ENCODE measurements at regions not wholly inside any gene's neighbourhood (a gene's known extent, or its start where the extent isn't known, plus 50 kb on each side); places are given as distances from the start of the nearest gene placed in this dataset.

GRCh38 chr10:109620396-109620795 lies 302.9 kb downstream of the XPNPEP1 start:
- Histone ChIP-seq H3K9me2 (ENCODE audit: insufficient read depth) (no peaks in the 10 kb centered on the region), H3K36me3 (ENCODE audit: low read depth) (no peaks in the 10 kb centered on the region), H4K20me1 (ENCODE audit: insufficient read depth) (no peaks in the 10 kb centered on the region), H3K79me2 (ENCODE audit: low read depth) (no peaks in the 10 kb centered on the region), H3F3A (ENCODE audit: insufficient read depth, low read depth) (no peaks in the 10 kb centered on the region), H3K4me3 (no peak overlapping the region), H3K4me2 (no peak overlapping the region), H3K27ac (no peak overlapping the region), H3K9me3 (ENCODE audit: insufficient read depth, low read depth) (no peaks in the 10 kb centered on the region), H2AFZ (no peak overlapping the region), H3K4me1 (replicated peaks; ENCODE audit: insufficient read depth) (no peaks in the 10 kb centered on the region), H3K27me3 (ENCODE audit: insufficient read depth, low read depth) (no peaks in the 10 kb centered on the region)
- ChIA-PET CTCF (no interaction called here), POLR2A (ENCODE audit: unreplicated experiment) (no interaction called here)
- no TSS peak for BruUV-seq (replicated peaks)
- intact Hi-C loops (cut with micrococcal nuclease; ENCODE audit: unreplicated experiment): no loop called here
- DNase-seq: no peak
- TF ChIP-seq EZH2 (IDR thresholded peaks at IDR 0.05; ENCODE audit: low read depth) (no peak), CTCF (conservative IDR thresholded peaks at IDR 0.05) (no peak)

- intact Hi-C loops (cut with micrococcal nuclease; ENCODE audit: unreplicated experiment): no loop called here
- no peak overlapping the region for H3K27ac ChIP-seq
- no TSS peak for BruUV-seq (replicated peaks)
- DNase-seq: no peak
- H3K36me3 ChIP-seq (ENCODE audit: low read depth): no peaks in the 10 kb centered on the region
- H3K4me1 ChIP-seq (replicated peaks; ENCODE audit: insufficient read depth): no peaks in the 10 kb centered on the region
- H3K4me2 ChIP-seq: no peak overlapping the region
- POLR2A ChIA-PET (ENCODE audit: unreplicated experiment): no interaction called here
- CTCF ChIA-PET: no interaction called here
- no peaks in the 10 kb centered on the region for H3K79me2 ChIP-seq (ENCODE audit: low read depth)
- no peaks in the 10 kb centered on the region for H3K27me3 ChIP-seq (ENCODE audit: insufficient read depth, low read depth)
- no peak overlapping the region for H2AFZ ChIP-seq
- H3F3A ChIP-seq (ENCODE audit: insufficient read depth, low read depth): no peaks in the 10 kb centered on the region
- TF ChIP-seq EZH2 (IDR thresholded peaks at IDR 0.05; ENCODE audit: low read depth) (no peak), CTCF (conservative IDR thresholded peaks at IDR 0.05) (no peak)
- H4K20me1 ChIP-seq (ENCODE audit: insufficient read depth): no peaks in the 10 kb centered on the region
- H3K4me3 ChIP-seq: no peak overlapping the region
- H3K9me2 ChIP-seq (ENCODE audit: insufficient read depth): no peaks in the 10 kb centered on the region
- no peaks in the 10 kb centered on the region for H3K9me3 ChIP-seq (ENCODE audit: insufficient read depth, low read depth)
Observed at GRCh38 chr10:109619914-109620313, 303.4 kb downstream of the XPNPEP1 start.

DNA sequence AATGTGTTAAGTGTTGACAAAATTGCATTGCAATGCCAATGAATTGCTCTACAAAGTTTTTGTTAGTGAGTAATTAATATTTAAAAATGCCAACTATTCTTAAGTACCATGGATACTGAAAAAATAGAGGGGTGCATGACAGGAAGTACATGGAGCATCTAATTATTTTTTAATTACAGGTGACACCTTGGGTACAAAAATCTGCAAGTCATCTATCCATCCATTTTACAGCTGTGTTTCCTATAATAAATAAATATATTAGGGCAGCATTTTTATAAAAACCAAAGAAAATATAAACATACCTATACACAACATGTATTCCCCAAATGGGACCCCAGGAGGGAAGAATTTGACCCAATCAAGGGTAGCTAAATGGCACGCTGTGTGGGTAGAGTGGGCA lies 304.6 kb downstream of the XPNPEP1 start:
- DNase-seq: no peak
- no TSS peak for BruUV-seq (replicated peaks)
- POLR2A ChIA-PET (ENCODE audit: unreplicated experiment): no interaction called here

More for the DNA sequence above, 304.6 kb downstream of the XPNPEP1 start:
- H3K27ac ChIP-seq: no peak overlapping the region
- H3K27me3 ChIP-seq (ENCODE audit: insufficient read depth, low read depth): no peaks in the 10 kb centered on the region
- H4K20me1 ChIP-seq (ENCODE audit: insufficient read depth): no peaks in the 10 kb centered on the region
- no peaks in the 10 kb centered on the region for H3K4me1 ChIP-seq (replicated peaks; ENCODE audit: insufficient read depth)
- no peak overlapping the region for H2AFZ ChIP-seq
- no peak overlapping the region for H3K4me2 ChIP-seq
- TF ChIP-seq CTCF (conservative IDR thresholded peaks at IDR 0.05): no peak
- TF ChIP-seq EZH2 (IDR thresholded peaks at IDR 0.05; ENCODE audit: low read depth): no peak
- H3K79me2 ChIP-seq (ENCODE audit: low read depth): no peaks in the 10 kb centered on the region
- CTCF ChIA-PET: no interaction called here
- no peaks in the 10 kb centered on the region for H3F3A ChIP-seq (ENCODE audit: insufficient read depth, low read depth)
- no peaks in the 10 kb centered on the region for H3K9me3 ChIP-seq (ENCODE audit: insufficient read depth, low read depth)
- H3K36me3 ChIP-seq (ENCODE audit: low read depth): no peaks in the 10 kb centered on the region
- intact Hi-C loops (cut with micrococcal nuclease; ENCODE audit: unreplicated experiment): no loop called here
- no peaks in the 10 kb centered on the region for H3K9me2 ChIP-seq (ENCODE audit: insufficient read depth)
- H3K4me3 ChIP-seq: no peak overlapping the region

Data from PC-9 (cell line).